RPMI8226 (cell line): ENCODE measurements at regions not wholly inside any gene's neighbourhood (a gene's known extent, or its start where the extent isn't known, plus 50 kb on each side); places are given as distances from the start of the nearest gene placed in this dataset.
A peak's percentile ranks its signal among the peaks of the same experiment; 100 is the strongest.

ENCODE experiments used
- DNase-seq: peaks from one replicate; pipeline ENCODE4 v3.0.0-alpha.2; 2015

DNA sequence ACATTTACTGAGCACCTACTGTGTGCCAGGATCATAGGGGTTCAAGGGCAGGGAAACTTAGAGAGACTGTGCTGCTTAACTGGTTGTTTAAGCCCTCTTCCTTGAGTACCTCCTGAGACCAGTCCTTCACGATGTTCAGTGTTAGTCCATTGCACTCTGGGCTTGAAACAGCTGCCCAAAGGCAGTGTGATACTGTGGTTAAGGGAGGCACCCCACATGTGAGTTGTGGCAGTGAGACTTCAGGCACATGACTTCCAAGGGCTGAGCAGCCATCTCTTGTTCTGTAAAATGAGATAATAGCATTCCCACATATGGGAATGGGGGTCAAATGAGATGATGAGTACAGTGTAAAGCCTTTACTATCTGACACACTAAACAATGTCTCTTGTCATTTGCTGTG, 75.1 kb downstream of the LINGO1 start:
- DNase-seq = no peak

DNA sequence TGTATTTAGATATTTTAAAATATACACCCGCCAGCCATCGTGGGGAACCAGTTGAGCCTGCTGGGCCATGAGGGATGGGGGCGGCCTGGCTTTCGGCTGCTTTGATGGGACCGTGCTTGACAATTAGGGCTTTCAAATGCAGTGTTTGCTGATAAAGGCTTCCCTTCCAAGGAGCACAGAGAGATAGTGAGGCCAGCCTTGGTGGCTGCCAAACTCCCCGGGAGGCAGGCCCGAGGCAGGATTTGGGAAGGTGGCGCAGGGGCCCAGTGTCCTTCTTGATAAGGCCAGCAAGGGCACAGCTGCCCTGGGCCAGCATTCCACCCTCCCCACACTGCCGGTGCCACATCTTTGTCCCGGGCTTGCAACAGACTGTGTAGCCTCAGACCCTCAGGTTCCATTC, 75.6 kb downstream of the LINGO1 start:
- no peak for DNase-seq

- DNase-seq = no peak
Observed at GRCh38 chr15:77556622-77557021, 76.1 kb downstream of the LINGO1 start.

- DNase-seq = no peak
Observed at GRCh38 chr15:77555232-77555631, 77.5 kb downstream of the LINGO1 start.

DNA sequence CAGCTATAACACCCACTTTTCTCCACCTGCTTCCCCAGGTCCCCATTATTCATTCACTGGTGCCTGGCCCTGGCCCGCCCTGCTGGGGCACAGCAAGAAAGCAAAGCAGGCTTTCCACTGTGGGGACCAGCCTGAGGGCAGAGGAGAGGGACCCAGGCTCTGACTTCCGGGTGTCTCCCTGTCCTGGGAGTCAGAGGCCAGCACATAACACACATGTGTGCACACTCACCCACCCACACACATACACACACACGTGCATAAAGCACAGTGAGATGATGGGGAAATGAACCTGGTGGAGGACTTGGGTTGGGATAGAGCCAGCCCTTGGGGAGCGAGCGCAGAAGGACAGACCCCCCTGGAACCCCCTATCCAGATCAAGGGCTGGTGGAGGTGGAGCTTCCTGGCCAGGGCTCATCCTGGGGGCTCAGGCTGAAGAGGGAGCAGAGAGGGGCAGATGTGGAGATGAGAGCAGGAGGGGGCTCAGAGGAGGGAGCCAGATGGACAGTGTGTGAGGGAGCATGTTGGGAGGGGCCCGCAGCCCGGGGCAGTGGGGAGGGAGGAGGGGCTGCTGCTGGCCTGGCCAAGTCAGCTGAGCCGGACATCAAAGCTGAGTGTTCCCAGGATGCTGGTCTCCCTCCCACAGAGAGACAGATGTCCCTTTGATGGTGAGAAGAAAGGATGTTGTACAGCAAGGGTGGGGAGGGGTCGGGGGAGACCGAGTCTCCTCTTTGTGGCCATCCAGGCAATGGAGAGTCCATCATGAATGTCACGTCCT, 78.2 kb downstream of the LINGO1 start:
- DNase-seq = no peak

DNA sequence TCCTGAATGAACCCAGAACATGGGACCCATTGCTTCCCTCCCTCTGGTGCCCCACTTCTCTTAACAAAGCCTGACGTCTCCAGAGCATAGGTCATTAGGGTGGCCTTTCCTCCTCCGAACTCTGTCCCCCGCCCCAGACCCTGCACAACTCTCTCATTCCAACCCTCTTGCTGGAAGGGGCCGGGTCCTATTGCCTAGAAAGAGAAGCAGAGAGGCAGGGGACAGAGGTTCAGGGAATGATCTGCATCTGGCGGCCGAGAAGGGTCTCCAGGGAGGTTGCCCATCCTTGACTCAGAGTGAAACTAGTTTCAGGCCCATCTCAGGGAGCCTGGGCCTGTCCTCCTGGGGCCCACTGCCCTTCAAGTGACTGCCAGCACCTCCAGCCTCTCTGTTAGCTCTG, 79.0 kb downstream of the LINGO1 start:
- DNase-seq = no peak

DNA sequence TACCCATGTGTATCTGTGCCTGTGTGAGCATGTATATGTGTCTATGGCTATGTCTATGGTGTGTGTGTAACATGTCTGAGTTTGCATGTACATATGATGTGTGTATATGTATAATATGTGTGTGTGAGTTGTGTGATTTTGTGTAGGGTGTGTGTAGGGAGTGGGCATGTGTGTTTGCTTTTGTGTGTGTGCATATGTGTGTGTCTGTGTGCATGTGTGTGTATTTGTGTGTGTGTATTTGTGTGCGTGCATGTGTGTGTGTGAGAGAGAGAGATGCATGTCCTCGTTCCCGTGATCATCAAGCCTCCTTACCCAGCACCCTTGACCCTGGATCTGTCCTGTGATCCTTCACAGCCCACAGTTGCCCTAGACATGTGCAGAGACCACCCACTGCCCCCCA, 79.5 kb downstream of the LINGO1 start:
- DNase-seq = no peak

DNA sequence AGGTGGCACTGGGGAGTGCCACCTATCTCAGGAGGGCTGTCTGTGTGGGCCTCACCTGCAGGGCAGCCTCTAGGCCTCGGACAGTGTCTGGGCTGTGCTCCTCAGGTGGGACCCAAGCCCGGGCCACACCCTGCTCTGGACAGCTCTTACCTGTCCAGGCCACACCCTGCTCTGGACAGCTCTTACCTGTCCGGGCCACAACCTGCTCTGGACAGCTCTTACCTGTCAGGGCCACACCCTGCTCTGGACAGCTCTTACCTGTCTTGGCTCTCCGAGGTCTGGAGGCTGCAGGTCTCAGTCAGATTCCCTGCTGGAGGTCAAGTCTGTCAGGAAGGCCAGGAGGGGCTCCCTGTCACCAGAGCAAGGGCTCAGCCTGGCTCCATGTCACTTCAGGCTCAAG, 80.6 kb downstream of the LINGO1 start:
- no peak for DNase-seq

DNA sequence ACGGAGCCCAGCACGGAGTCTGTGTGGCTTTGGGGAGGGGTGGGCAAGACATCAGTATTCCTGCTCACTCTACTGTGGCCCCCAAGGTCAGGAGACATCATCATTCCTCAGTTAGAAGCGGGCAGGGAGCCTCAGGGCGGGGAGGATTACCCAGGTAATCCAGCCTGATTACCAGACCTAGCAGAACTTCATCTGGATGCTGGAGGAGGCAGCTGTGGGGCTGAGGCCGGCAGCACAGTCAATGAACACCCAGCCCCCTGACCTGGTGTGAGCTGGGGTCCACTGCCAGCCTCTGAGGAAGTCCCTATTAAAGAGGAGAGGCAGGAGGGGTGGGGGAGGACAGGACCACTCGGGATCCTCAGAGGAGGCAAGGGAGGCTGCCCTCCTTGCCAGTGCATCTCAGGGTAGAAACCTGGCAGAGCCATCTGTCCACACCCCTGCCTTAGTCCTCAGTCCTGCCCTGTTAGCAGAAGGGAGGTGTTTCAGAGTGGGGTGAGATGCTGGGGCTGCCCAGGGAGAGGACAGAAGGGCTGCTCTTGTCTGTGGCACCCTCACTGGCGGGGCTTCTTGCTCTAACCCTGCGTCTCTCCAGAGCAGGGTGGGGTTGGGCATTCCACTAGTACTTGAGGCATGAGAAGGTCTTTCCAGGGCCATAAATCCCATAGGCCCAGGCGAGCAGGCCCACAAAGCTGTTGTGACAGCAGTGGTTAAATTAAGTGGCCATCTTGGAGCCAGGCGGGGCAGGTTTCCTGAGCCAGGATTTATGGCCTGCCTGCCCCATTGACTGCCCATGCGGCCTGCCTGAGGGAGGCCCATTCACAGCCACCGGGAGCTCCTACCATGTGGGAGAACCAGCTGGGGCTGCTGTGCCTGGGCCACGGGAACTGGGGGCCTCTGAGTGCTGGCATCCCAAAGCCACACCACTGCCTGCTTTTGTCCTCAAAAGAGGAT, 82.1 kb downstream of the LINGO1 start:
- no peak for DNase-seq

- DNase-seq = no peak
Observed at GRCh38 chr15:77549576-77550288, 83.0 kb downstream of the LINGO1 start.

- no peak for DNase-seq
Observed at GRCh38 chr15:77548589-77549557, 83.8 kb downstream of the LINGO1 start.

DNA sequence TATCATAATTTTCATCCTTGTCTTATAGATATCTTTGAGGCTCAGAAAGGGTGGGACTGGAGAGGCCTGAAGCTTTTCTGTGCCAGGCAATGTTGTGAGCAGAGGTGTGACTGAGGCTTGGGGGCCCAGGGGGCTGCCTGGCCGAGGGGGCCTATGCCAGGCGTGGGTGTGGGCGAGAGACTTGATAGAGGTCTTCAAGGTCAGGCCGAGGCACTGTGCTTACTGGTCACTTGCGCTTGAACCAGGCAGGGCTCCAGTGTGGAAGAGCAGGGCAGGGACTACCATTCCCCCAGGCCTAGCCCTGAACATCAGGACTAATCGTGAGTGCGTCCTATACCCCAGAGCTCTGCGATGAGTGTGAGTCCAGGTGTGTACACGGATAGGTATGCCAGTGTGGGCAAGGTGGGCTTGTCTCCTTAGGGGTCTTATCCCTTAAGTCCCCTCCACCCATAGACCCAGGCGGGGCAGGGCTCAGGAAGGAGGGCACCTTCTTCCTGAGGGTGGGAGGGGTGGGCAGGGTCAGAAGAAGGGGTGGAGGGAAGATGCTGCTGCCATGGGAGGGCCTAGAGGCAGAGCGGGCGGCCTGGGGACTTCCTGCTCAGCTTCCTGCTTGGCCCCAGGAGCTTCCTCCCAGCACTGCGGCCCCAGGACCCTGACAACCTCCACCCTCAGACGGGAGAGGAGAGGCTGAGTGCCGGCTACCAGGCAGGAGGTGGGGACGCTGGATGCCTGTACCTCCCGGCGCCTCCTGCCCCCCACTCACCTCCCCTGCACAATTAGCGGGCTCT, 84.7 kb downstream of the LINGO1 start:
- no peak for DNase-seq

DNA sequence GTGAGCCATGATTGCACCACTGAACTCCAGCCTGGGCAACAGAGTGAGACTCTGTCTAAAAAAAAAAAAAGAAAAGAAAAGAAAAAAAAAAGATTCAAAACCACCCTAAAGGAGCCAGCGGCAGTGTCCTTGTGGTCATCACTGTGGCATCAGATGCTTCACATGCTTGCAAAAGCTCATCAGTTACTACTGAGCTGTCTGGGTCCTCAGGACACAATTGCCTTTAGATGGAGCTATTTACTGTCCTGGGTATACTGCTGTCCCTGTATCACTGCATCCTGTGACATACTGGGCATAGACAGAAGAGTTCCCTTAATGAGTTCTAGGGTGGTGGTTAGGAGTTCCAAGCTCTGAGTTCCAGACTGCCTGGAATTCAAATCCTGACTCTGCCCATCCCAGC, 85.8 kb downstream of the LINGO1 start:
- no peak for DNase-seq

- DNase-seq = no peak
Observed at GRCh38 chr15:77546050-77546501, 86.6 kb downstream of the LINGO1 start.

- no peak for DNase-seq
Observed at GRCh38 chr15:77545058-77545457, 87.7 kb downstream of the LINGO1 start.

GRCh38 chr15:77544162-77544561, 88.5 kb downstream of the LINGO1 start:
- no peak for DNase-seq

DNA sequence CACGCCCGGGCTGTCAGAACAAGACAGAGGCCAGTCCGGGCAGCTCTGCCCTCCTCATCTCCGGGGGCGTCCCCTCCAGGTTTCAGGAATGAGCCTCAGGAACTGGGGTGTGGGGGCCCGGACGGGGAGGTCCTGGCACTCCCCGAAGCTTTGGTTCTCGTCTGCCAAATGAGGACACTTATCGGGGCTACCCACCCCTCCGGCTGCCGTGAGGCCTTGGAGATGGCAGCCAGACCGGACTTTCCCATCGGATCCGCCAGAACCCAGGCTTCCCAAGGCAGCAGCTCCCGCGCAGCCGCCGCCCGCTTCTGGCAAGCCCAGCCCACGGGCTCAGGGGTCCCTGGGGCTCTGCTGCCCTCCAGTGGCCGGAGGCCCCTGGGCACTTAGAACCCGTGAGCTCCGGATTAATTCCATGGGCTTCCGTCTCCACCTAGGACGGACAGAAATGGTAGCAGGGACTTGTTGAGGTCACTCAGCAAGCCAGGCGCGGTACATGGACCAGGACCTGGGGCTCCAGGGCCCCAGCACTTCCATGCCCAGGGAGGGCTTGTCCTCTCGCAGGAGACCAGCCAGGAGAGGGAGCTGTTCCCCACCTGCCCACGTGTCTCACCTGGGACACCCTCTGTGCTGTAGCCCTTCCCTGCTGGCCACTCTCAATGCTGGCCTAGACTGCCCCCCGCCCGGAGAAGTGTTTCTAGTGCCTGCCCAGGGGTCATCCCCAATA, 89.4 kb downstream of the LINGO1 start:
- DNase-seq = peak; percentile 91

DNA sequence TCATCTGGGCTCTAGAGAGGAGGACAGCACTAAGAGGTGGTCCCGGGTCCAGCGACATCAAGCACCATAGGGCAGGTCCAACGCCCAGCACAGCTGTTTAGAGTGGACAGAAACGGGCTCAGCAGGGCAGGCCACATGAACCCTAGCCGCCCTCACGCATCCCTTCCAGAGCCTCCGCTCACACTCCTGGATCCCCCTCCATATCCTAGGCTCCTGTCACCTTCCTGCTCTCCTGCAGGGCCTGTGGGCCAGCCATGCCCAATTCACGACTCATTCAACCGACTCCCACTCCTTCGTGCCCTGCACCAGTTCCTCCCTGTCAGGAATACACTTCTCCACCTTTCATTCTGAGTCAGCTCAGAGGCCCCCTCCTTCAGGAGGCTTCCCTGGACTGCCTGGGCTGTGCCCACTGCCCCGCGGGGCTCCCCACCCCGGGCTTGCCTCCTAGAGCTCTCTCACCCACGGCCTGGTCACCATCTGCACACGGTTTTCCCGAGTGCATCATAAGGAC, 90.2 kb downstream of the LINGO1 start:
- DNase-seq = no peak

GRCh38 chr15:77541421-77542181, 91.1 kb downstream of the LINGO1 start:
- DNase-seq = no peak
